Mesenchymal stem cell (in vitro differentiated cells and primary cell): ENCODE measurements at regions not wholly inside any gene's neighbourhood (a gene's known extent, or its start where the extent isn't known, plus 50 kb on each side); places are given as distances from the start of the nearest gene placed in this dataset.
"Not testable (repeated sequence)": the region's sequence is repeated elsewhere in the genome, so short reads cannot be mapped to it uniquely, and the experiment has no call there.

ENCODE experiments used
- DNase-seq: peaks from one replicate; pipeline ENCODE4 v3.0.0-alpha.2; 2013
- H2AFZ ChIP-seq: one replicate; pipeline ENCODE4 v1.6.1; 2013; ENCODE audit warnings: low read depth, mild to moderate bottlenecking, control low read depth, inconsistent platforms, low read length, moderate library complexity
- H2AK5ac ChIP-seq: 2 replicates; pipeline ENCODE4 v1.6.1; 2013; ENCODE audit warnings: low read length, moderate library complexity, mild to moderate bottlenecking, inconsistent platforms; ENCODE audit not compliant: severe bottlenecking
- H2BK120ac ChIP-seq: one replicate; pipeline ENCODE4 v1.6.1; 2013; ENCODE audit warnings: low read depth, mild to moderate bottlenecking, inconsistent platforms, low read length, moderate library complexity
- H2BK12ac ChIP-seq, 2 experiments: one replicate each; pipeline ENCODE4 v1.6.1; 2013; ENCODE audit warnings: inconsistent platforms in 2 of 2, low read length in 2 of 2, mild to moderate bottlenecking in 2 of 2, moderate library complexity in 2 of 2, control low read depth in 1 of 2
- H2BK15ac ChIP-seq: one replicate; pipeline ENCODE4 v1.6.1; 2013; ENCODE audit warnings: mild to moderate bottlenecking, low read depth, inconsistent platforms; ENCODE audit not compliant: poor library complexity, severe bottlenecking
- H2BK5ac ChIP-seq: 2 replicates; pipeline ENCODE4 v1.6.1; 2013; ENCODE audit warnings: low read depth, mild to moderate bottlenecking, low read length, control low read depth, inconsistent platforms; ENCODE audit not compliant: poor library complexity, severe bottlenecking
- H3K14ac ChIP-seq, 2 experiments: one replicate each; pipeline ENCODE4 v1.6.1; 2013; ENCODE audit warnings: inconsistent platforms in 2 of 2, low read length in 2 of 2, control low read depth in 1 of 2, mild to moderate bottlenecking in 1 of 2, moderate library complexity in 1 of 2
- H3K18ac ChIP-seq, 2 experiments: one replicate each; pipeline ENCODE4 v1.6.1; 2013; ENCODE audit warnings: inconsistent platforms in 2 of 2, low read length in 2 of 2, control low read depth in 1 of 2, low read depth in 1 of 2, mild to moderate bottlenecking in 1 of 2
- H3K23ac ChIP-seq, 2 experiments: one replicate each; pipeline ENCODE4 v1.6.1; 2013; ENCODE audit warnings: inconsistent platforms in 2 of 2, low read length in 2 of 2, mild to moderate bottlenecking in 2 of 2, moderate library complexity in 2 of 2, control low read depth in 1 of 2
- H3K27ac ChIP-seq: 2 replicates; pipeline ENCODE4 v1.5.1; 2013; ENCODE audit warnings: mild to moderate bottlenecking, moderate library complexity, low read length, control low read depth, inconsistent platforms; ENCODE audit not compliant: poor library complexity, severe bottlenecking
- H3K27me3 ChIP-seq, 2 experiments: 2 replicates each; pipeline versions ENCODE4 v1.6.1 to v1.7.0; 2013; ENCODE audit warnings: low read length in 2 of 2, mild to moderate bottlenecking in 2 of 2, moderate library complexity in 2 of 2, control low read depth in 1 of 2, inconsistent platforms in 1 of 2; ENCODE audit not compliant: control insufficient read depth in 1 of 2, insufficient read depth in 1 of 2
- H3K36me3 ChIP-seq, 2 experiments: 2 replicates each; pipeline versions ENCODE4 v1.6.1 to v1.7.0; 2013; ENCODE audit warnings: low read length in 2 of 2, control low read depth in 1 of 2, inconsistent platforms in 1 of 2, low read depth in 1 of 2, mild to moderate bottlenecking in 1 of 2; ENCODE audit not compliant: insufficient read depth in 2 of 2, control insufficient read depth in 1 of 2
- H3K4ac ChIP-seq, 2 experiments: one replicate each; pipeline ENCODE4 v1.6.1; 2013; ENCODE audit warnings: inconsistent platforms in 2 of 2, low read length in 2 of 2, mild to moderate bottlenecking in 2 of 2, moderate library complexity in 2 of 2, control low read depth in 1 of 2, low read depth in 1 of 2
- H3K4me1 ChIP-seq: 2 replicates; pipeline ENCODE4 v1.6.1; 2013; ENCODE audit warnings: low read depth, low read length, control low read depth; ENCODE audit not compliant: control insufficient read depth, insufficient read depth
- H3K4me2 ChIP-seq: 2 replicates; pipeline ENCODE4 v1.6.1; 2013; ENCODE audit warnings: low read length, mild to moderate bottlenecking, inconsistent platforms; ENCODE audit not compliant: poor library complexity, severe bottlenecking
- H3K4me3 ChIP-seq, 2 experiments: 2 replicates each; pipeline versions ENCODE4 v1.5.1 to v1.7.0; 2013; ENCODE audit warnings: low read length in 2 of 2, mild to moderate bottlenecking in 2 of 2, control low read depth in 1 of 2, low read depth in 1 of 2; ENCODE audit not compliant: insufficient read depth in 1 of 2
- H3K79me1 ChIP-seq: replicated peaks from 2 replicates; pipeline ENCODE4 v1.6.1; 2013; ENCODE audit warnings: mild to moderate bottlenecking, control low read depth, low read length, inconsistent platforms; ENCODE audit not compliant: poor library complexity, severe bottlenecking
- H3K9ac ChIP-seq: 2 replicates; pipeline ENCODE4 v1.7.0; 2013; ENCODE audit warnings: mild to moderate bottlenecking, low read length, moderate library complexity
- H3K9me3 ChIP-seq: 2 replicates; pipeline ENCODE4 v1.7.0; 2013; ENCODE audit warnings: mild to moderate bottlenecking, low read length; ENCODE audit not compliant: control insufficient read depth
- H4K8ac ChIP-seq: one replicate; pipeline ENCODE4 v1.6.1; 2013; ENCODE audit warnings: inconsistent platforms, mild to moderate bottlenecking, low read length, moderate library complexity
- H4K91ac ChIP-seq: one replicate; pipeline ENCODE4 v1.6.1; 2013; ENCODE audit warnings: mild to moderate bottlenecking, low read length, inconsistent platforms
- WGBS: methylation state at CpG from one replicate; pipeline ENCODE4 v1.1.7; 2013; ENCODE audit warnings: mixed read lengths; 5-methylcytosine and 5-hydroxymethylcytosine counted together

DNA sequence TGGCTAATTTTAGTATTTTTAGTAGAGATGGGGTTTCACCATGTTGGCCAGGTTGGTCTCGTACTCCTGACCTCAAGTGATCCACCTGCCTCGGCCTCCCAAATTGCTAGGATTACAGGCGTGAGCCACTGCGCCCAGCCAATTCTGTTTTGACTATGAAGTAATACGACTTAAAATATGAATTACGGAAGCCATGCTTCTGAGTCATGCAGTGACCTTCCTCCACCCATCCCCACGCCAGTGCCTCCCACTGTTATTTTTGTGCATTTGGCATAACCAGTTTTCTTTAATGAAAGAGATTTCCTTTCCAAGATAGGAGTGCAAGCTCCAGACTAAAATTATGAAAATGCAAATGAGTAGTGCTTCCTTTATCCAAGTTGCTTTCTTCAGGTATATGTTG lies 101.0 kb upstream of the DAB2 start:
- not testable (repeated sequence) for H2AFZ ChIP-seq, H2BK120ac ChIP-seq, H2BK5ac ChIP-seq, H3K14ac ChIP-seq, H3K79me1 ChIP-seq, H3K18ac ChIP-seq, H3K9ac ChIP-seq, H3K4me2 ChIP-seq, H3K4ac ChIP-seq, H3K23ac ChIP-seq, H2BK15ac ChIP-seq, H3K4me3 ChIP-seq, H3K27me3 ChIP-seq, H4K91ac ChIP-seq, H2AK5ac ChIP-seq, H3K4me1 ChIP-seq, H4K8ac ChIP-seq, DNase-seq, H3K9me3 ChIP-seq, H3K36me3 ChIP-seq
- WGBS: 71% methylated on average over 4 of the region's 7 CpGs
- Histone ChIP-seq H2BK12ac (peak overlapping the region in 1 of 2 experiments; percentile 7), H3K27ac (peak overlapping the region; percentile 74)

DNA sequence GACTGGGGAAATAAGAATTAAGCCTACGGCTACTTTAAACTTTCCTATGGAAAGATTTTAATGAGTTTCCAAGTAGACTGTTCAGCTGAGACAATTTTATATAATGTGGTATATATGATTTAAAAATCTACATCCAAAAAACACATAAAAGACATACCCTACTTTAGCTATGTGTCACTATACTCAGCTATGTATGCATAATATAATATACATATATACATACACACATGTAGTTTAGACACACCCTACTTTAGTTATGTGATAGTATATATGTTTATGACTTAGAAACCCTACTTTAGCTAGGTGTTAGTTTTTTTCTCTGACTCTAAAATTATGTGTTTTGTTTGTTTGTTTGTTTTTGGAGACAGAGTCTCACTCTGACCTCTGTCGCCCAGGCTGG lies 100.5 kb upstream of the DAB2 start:
- no peaks in the 10 kb centered on the region for H3K36me3 ChIP-seq
- H3K9ac ChIP-seq: no peak overlapping the region
- no peak overlapping the region for H4K8ac ChIP-seq
- DNase-seq: no peak
- no peak overlapping the region for H3K4me2 ChIP-seq
- no peaks in the 10 kb centered on the region for H3K27me3 ChIP-seq
- H3K4me1 ChIP-seq: peaks cover 2% of the 10 kb centered on the region
- no peak overlapping the region for H3K18ac ChIP-seq
- no peak overlapping the region for H3K4ac ChIP-seq
- H2BK120ac ChIP-seq: no peak overlapping the region
- peak overlapping the region; percentile 64 for H3K27ac ChIP-seq
- no peak overlapping the region for H3K4me3 ChIP-seq
- WGBS: 81% methylated on average over 1 of the region's 2 CpGs
- no peak overlapping the region for H2AK5ac ChIP-seq
- no peak overlapping the region for H3K23ac ChIP-seq
- H2BK12ac ChIP-seq: peak overlapping the region in 1 of 2 experiments; percentile 7
- H2BK5ac ChIP-seq: no peak overlapping the region
- no peak overlapping the region for H4K91ac ChIP-seq
- no peak overlapping the region for H2BK15ac ChIP-seq
- H2AFZ ChIP-seq: no peak overlapping the region
- H3K14ac ChIP-seq: no peak overlapping the region
- no peaks in the 10 kb centered on the region for H3K9me3 ChIP-seq
- no peaks in the 10 kb centered on the region for H3K79me1 ChIP-seq

DNA sequence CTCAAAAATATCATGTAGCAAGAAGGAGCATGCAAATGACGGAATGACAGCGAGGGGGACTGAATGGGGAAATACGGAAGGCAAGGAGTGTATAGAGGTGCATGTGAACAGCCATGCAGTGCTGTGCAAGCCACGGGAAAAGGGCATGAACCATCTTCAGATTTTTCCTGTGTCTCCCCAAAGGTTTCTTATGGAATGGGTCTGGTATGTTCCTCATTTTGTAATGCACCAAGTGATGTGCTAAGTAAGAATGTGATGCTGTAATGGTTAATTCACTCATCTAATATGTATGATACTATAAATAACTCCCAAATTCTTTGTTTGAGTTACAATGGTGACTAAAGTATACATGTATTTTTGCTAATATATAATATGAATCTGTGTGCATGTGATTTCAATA lies 99.0 kb upstream of the DAB2 start:
- H3K4me3 ChIP-seq: peak overlapping the region in 1 of 2 experiments; percentile 33
- peak overlapping the region; percentile 60 for H3K9ac ChIP-seq
- no peak overlapping the region for H4K91ac ChIP-seq
- WGBS: 47% methylated on average over 4 of the region's 4 CpGs
- peaks cover 2% of the 10 kb centered on the region for H3K4me1 ChIP-seq
- no peak overlapping the region for H2BK120ac ChIP-seq
- H3K14ac ChIP-seq: no peak overlapping the region
- H3K36me3 ChIP-seq: no peaks in the 10 kb centered on the region
- H2BK12ac ChIP-seq: peak overlapping the region in 1 of 2 experiments; percentile 63
- H3K9me3 ChIP-seq: no peaks in the 10 kb centered on the region
- H3K27me3 ChIP-seq: no peaks in the 10 kb centered on the region
- no peak overlapping the region for H3K4me2 ChIP-seq
- H3K18ac ChIP-seq: peak overlapping the region; percentile 33 to 72
- H3K23ac ChIP-seq: no peak overlapping the region
- H2BK5ac ChIP-seq: no peak overlapping the region
- H3K79me1 ChIP-seq: no peaks in the 10 kb centered on the region
- H3K4ac ChIP-seq: peak overlapping the region in 1 of 2 experiments; percentile 67
- no peak overlapping the region for H2BK15ac ChIP-seq
- peak; percentile 73 for DNase-seq
- no peak overlapping the region for H4K8ac ChIP-seq
- no peak overlapping the region for H2AFZ ChIP-seq
- peak overlapping the region; percentile 66 for H3K27ac ChIP-seq
- peak overlapping the region; percentile 93 for H2AK5ac ChIP-seq

- DNase-seq: no peak
- Histone ChIP-seq H2AK5ac (peak overlapping the region; percentile 94), H2BK12ac (peak overlapping the region in 1 of 2 experiments; percentile 37), H3K18ac (no peak overlapping the region), H2BK120ac (no peak overlapping the region), H3K27ac (no peak overlapping the region), H3K14ac (no peak overlapping the region), H3K27me3 (no peaks in the 10 kb centered on the region), H4K91ac (no peak overlapping the region), H3K4me3 (peak overlapping the region in 1 of 2 experiments; percentile 13), H2AFZ (no peak overlapping the region), H3K23ac (peak overlapping the region in 1 of 2 experiments; percentile 15), H2BK5ac (no peak overlapping the region), H3K4me2 (no peak overlapping the region), H3K9me3 (no peaks in the 10 kb centered on the region), H3K4ac (no peak overlapping the region), H2BK15ac (peak overlapping the region; percentile 57), H3K4me1 (peaks cover 2% of the 10 kb centered on the region), H3K9ac (peak overlapping the region; percentile 8), H4K8ac (peak overlapping the region; percentile 8), H3K79me1 (no peaks in the 10 kb centered on the region), H3K36me3 (no peaks in the 10 kb centered on the region)
- 100% methylated on average over 3 of the region's 4 CpGs for WGBS
Measured at GRCh38 chr5:39521940-39522590, 97.3 kb upstream of the DAB2 start.
